HEK293 (cell line): ENCODE measurements at regions not wholly inside any gene's neighbourhood (a gene's known extent, or its start where the extent isn't known, plus 50 kb on each side); places are given as distances from the start of the nearest gene placed in this dataset.

Experiments
- CTCF ChIA-PET: fragments of 350-600 bp; formaldehyde crosslinking; extraction: SDS; loops from one replicate; lab custom pipeline; 2021; ENCODE audit warnings: antibody characterized with exemption; lab: Yijun Ruan, JAX
- POLR2A ChIA-PET: fragments of 300-600 bp; formaldehyde crosslinking; extraction: SDS; loops from one replicate; lab custom pipeline; 2020; ENCODE audit warnings: antibody characterized with exemption, inconsistent platforms; lab: Yijun Ruan, JAX
- H3K27ac ChIP-seq: fragments of 200-500 bp; sonication (Bioruptor generic); 2 replicates; pipeline ENCODE4 v1.5.1; 2014; ENCODE audit warnings: low read depth, low read length, control low read depth, inconsistent platforms; ENCODE audit errors: extremely low read depth
- H3K36me3 ChIP-seq, 2 experiments: fragments of 200-500 bp in 1 of 2; sonication (Bioruptor generic) in 1 of 2; 1 replicate in 1 of 2; 2 replicates in 1 of 2; pipeline ENCODE4 v1.5.1; 2014 to 2017; ENCODE audit warnings: inconsistent platforms in 2 of 2, low read length in 2 of 2; ENCODE audit not compliant: control insufficient read depth in 2 of 2, insufficient read depth in 1 of 2
- H3K4me1 ChIP-seq: fragments of 200-500 bp; sonication (Bioruptor generic); 2 replicates; pipeline ENCODE4 v1.5.1; 2014; ENCODE audit warnings: mild to moderate bottlenecking, low read length, inconsistent platforms; ENCODE audit not compliant: control insufficient read depth, insufficient read depth
- H3K4me3 ChIP-seq: 2 replicates; pipeline ENCODE4 v1.5.1; 2011; ENCODE audit warnings: low read depth, mild to moderate bottlenecking, control low read depth, low read length, moderate library complexity
- H3K9me3 ChIP-seq: fragments of 200-500 bp; sonication (Bioruptor generic); 2 replicates; pipeline ENCODE4 v1.5.1; 2014; ENCODE audit warnings: low read depth, low read length, inconsistent platforms; ENCODE audit not compliant: control insufficient read depth, insufficient read depth
- GLI2 ChIP-seq: fragments of 450-650 bp; formaldehyde crosslinking; IDR thresholded peaks from 2 replicates; pipeline ENCODE4; 2017; ENCODE audit warnings: missing biosample characterization, missing genetic modification characterization, low read depth, borderline replicate concordance
- SP7 ChIP-seq: fragments of 450-650 bp; formaldehyde crosslinking; IDR thresholded peaks from 2 replicates; pipeline ENCODE4 v1.5.1; 2016; ENCODE audit warnings: missing biosample characterization, missing genetic modification characterization
- TSHZ1 ChIP-seq: fragments of 450-650 bp; formaldehyde crosslinking; IDR thresholded peaks from 2 replicates; pipeline ENCODE4 v1.5.1; 2016; ENCODE audit warnings: missing biosample characterization, missing genetic modification characterization, borderline replicate concordance
- ZBTB11 ChIP-seq: fragments of 450-650 bp; formaldehyde crosslinking; conservative IDR thresholded peaks from 2 replicates; pipeline ENCODE4 v1.5.1; 2016; ENCODE audit warnings: low read depth, missing biosample characterization, missing genetic modification characterization
- ZBTB44 ChIP-seq: fragments of 450-650 bp; IDR thresholded peaks from 2 replicates; pipeline ENCODE4 v1.5.1; 2018; ENCODE audit warnings: missing biosample characterization, mild to moderate bottlenecking, missing genetic modification characterization
- ZBTB49 ChIP-seq: fragments of 450-650 bp; formaldehyde crosslinking; IDR thresholded peaks from 2 replicates; pipeline ENCODE4 v1.5.1; 2016; ENCODE audit warnings: missing biosample characterization, missing genetic modification characterization, low read depth
- ZFHX2 ChIP-seq: fragments of 450-650 bp; formaldehyde crosslinking; conservative IDR thresholded peaks from 2 replicates; pipeline ENCODE4 v1.5.1; 2016; ENCODE audit warnings: missing biosample characterization, missing genetic modification characterization
- ZFP37 ChIP-seq: fragments of 450-650 bp; formaldehyde crosslinking; IDR thresholded peaks from 2 replicates; pipeline ENCODE4 v1.5.1; 2016; ENCODE audit warnings: missing biosample characterization, missing genetic modification characterization
- ZNF138 ChIP-seq: fragments of 450-650 bp; formaldehyde crosslinking; IDR thresholded peaks from 2 replicates; pipeline ENCODE4 v1.5.1; 2016; ENCODE audit warnings: missing biosample characterization, missing genetic modification characterization, borderline replicate concordance
- ZNF266 ChIP-seq: fragments of 450-650 bp; formaldehyde crosslinking; IDR thresholded peaks from 2 replicates; pipeline ENCODE4 v1.5.1; 2016; ENCODE audit warnings: missing biosample characterization, missing genetic modification characterization, low read depth
- ZNF596 ChIP-seq: fragments of 450-650 bp; IDR thresholded peaks from 2 replicates; pipeline ENCODE4 v1.5.0; 2018; ENCODE audit warnings: missing biosample characterization, mild to moderate bottlenecking, missing genetic modification characterization, moderate library complexity
- ZNF654 ChIP-seq: fragments of 450-650 bp; formaldehyde crosslinking; IDR thresholded peaks from 2 replicates; pipeline ENCODE4 v1.5.1; 2016; ENCODE audit warnings: low read depth, missing biosample characterization, missing genetic modification characterization
- ZNF747 ChIP-seq: fragments of 450-650 bp; formaldehyde crosslinking; IDR thresholded peaks from 2 replicates; pipeline ENCODE4 v1.5.1; 2016; ENCODE audit warnings: missing biosample characterization, missing genetic modification characterization
- ZNF76 ChIP-seq: fragments of 450-650 bp; formaldehyde crosslinking; IDR thresholded peaks from 2 replicates; pipeline ENCODE4; 2016; ENCODE audit warnings: low read depth, missing biosample characterization, missing genetic modification characterization, borderline replicate concordance
- ZNF837 ChIP-seq: fragments of 450-650 bp; formaldehyde crosslinking; IDR thresholded peaks from 2 replicates; pipeline ENCODE4 v1.5.1; 2016; ENCODE audit warnings: missing biosample characterization, missing genetic modification characterization
- ZXDB ChIP-seq: fragments of 450-650 bp; formaldehyde crosslinking; IDR thresholded peaks from 2 replicates; pipeline ENCODE4 v1.5.1; 2016; ENCODE audit warnings: missing biosample characterization, missing genetic modification characterization

- Histone ChIP-seq H3K27ac (no peak overlapping the region), H3K4me3 (no peak overlapping the region), H3K9me3 (no peaks in the 10 kb centered on the region), H3K4me1 (no peaks in the 10 kb centered on the region), H3K36me3 (no peaks in the 10 kb centered on the region)
- CTCF ChIA-PET: interaction anchor here (0.6 to 1.3 kb wide), 8 partner anchors 10 to 406 kb away, joined by 3 to 4 read pairs (median 3); no protein-coding TSS in a partner anchor
- no peak for TF ChIP-seq ZBTB49 (tag by site-specific recombination)
- TF ChIP-seq ZNF138 (tag by site-specific recombination): no peak
- no peak for TF ChIP-seq TSHZ1 (tag by site-specific recombination)
- peak; percentile 43 for TF ChIP-seq ZNF654 (tag by site-specific recombination)
- POLR2A ChIA-PET: no interaction called here
These were observed 388.2 kb upstream of the AGTR1 start for GRCh38 chr3:148309390-148310035.

GRCh38 chr3:148315756-148316155, 381.9 kb upstream of the AGTR1 start:
- POLR2A ChIA-PET: no interaction called here
- H3K27ac ChIP-seq: no peak overlapping the region
- H3K9me3 ChIP-seq: no peaks in the 10 kb centered on the region
- no peaks in the 10 kb centered on the region for H3K4me1 ChIP-seq
- CTCF ChIA-PET: no interaction called here
- TF ChIP-seq ZBTB44 (tag by site-specific recombination) (no peak), ZNF76 (tag by site-specific recombination) (no peak), ZFHX2 (tag by site-specific recombination) (no peak), ZNF596 (tag by site-specific recombination) (no peak), ZNF266 (tag by site-specific recombination) (no peak)
- no peaks in the 10 kb centered on the region for H3K36me3 ChIP-seq
- H3K4me3 ChIP-seq: no peak overlapping the region

- TF ChIP-seq ZNF837 (no peak), GLI2 (tag by site-specific recombination) (no peak), ZNF654 (tag by site-specific recombination) (no peak), ZFP37 (tag by site-specific recombination) (no peak), ZBTB11 (tag by site-specific recombination) (no peak), SP7 (no peak), ZNF747 (tag by site-specific recombination) (no peak), ZXDB (tag by site-specific recombination) (no peak)
- Histone ChIP-seq H3K4me3 (no peak overlapping the region), H3K4me1 (no peaks in the 10 kb centered on the region), H3K27ac (no peak overlapping the region), H3K9me3 (no peaks in the 10 kb centered on the region), H3K36me3 (no peaks in the 10 kb centered on the region)
- ChIA-PET POLR2A (no interaction called here), CTCF (no interaction called here)
These were observed 379.5 kb upstream of the AGTR1 start for GRCh38 chr3:148318240-148318639.
